GM21390 (cell line): ENCODE measurements at regions not wholly inside any gene's neighbourhood (a gene's known extent, or its start where the extent isn't known, plus 50 kb on each side); places are given as distances from the start of the nearest gene placed in this dataset.
"Not testable (repeated sequence)": the region's sequence is repeated elsewhere in the genome, so short reads cannot be mapped to it uniquely, and the experiment has no call there.

Source experiments
- ATAC-seq: cut with Tn5 transposase; IDR thresholded peaks from one replicate; pipeline ENCODE4 v1.9.1; 2021; ENCODE audit not compliant: unreplicated experiment

- ATAC-seq: no peak
These were observed 448.2 kb downstream of the PCDH10 start for GRCh38 chr4:133597251-133597650.

GRCh38 chr4:133596459-133596858 lies 447.4 kb downstream of the PCDH10 start:
- ATAC-seq: no peak

GRCh38 chr4:133594390-133595207 lies 445.5 kb downstream of the PCDH10 start:
- no peak for ATAC-seq

GRCh38 chr4:133593764-133594163 lies 444.7 kb downstream of the PCDH10 start:
- no peak for ATAC-seq

- ATAC-seq: no peak
These were observed 443.5 kb downstream of the PCDH10 start for GRCh38 chr4:133592591-133592990.

- no peak for ATAC-seq
These were observed 443.0 kb downstream of the PCDH10 start for GRCh38 chr4:133592106-133592505.

GRCh38 chr4:133588306-133588705 lies 439.2 kb downstream of the PCDH10 start:
- no peak for ATAC-seq

GRCh38 chr4:133585323-133585722 lies 436.2 kb downstream of the PCDH10 start:
- ATAC-seq: no peak

- no peak for ATAC-seq
These were observed 435.6 kb downstream of the PCDH10 start for GRCh38 chr4:133584714-133585113.

GRCh38 chr4:133581996-133582619 lies 433.0 kb downstream of the PCDH10 start:
- no peak for ATAC-seq

- ATAC-seq: no peak
These were observed 425.2 kb downstream of the PCDH10 start for GRCh38 chr4:133574248-133574647.

- no peak for ATAC-seq
These were observed 416.3 kb downstream of the PCDH10 start for GRCh38 chr4:133565379-133565778.

GRCh38 chr4:133559987-133560386 lies 410.9 kb downstream of the PCDH10 start:
- no peak for ATAC-seq

GRCh38 chr4:133555671-133556070 lies 406.6 kb downstream of the PCDH10 start:
- no peak for ATAC-seq

GRCh38 chr4:133550436-133550835 lies 401.3 kb downstream of the PCDH10 start:
- ATAC-seq: no peak

GRCh38 chr4:133544097-133544496 lies 395.0 kb downstream of the PCDH10 start:
- no peak for ATAC-seq

GRCh38 chr4:133537780-133538281 lies 388.7 kb downstream of the PCDH10 start:
- no peak for ATAC-seq

GRCh38 chr4:133534224-133534623 lies 385.1 kb downstream of the PCDH10 start:
- not testable (repeated sequence) for ATAC-seq

GRCh38 chr4:133524369-133524768 lies 375.3 kb downstream of the PCDH10 start:
- no peak for ATAC-seq

- ATAC-seq: no peak
These were observed 364.8 kb downstream of the PCDH10 start for GRCh38 chr4:133513901-133514300.

- ATAC-seq: no peak
These were observed 349.1 kb downstream of the PCDH10 start for GRCh38 chr4:133498149-133498548.

GRCh38 chr4:133493776-133494175 lies 344.7 kb downstream of the PCDH10 start:
- ATAC-seq: no peak
